Gastroesophageal sphincter (tissue), 4 donors: ENCODE measurements at regions not wholly inside any gene's neighbourhood (a gene's known extent, or its start where the extent isn't known, plus 50 kb on each side); places are given as distances from the start of the nearest gene placed in this dataset.
"Not testable (repeated sequence)": the region's sequence is repeated elsewhere in the genome, so short reads cannot be mapped to it uniquely, and the experiment has no call there.

Experiments used
- ATAC-seq: fragments of 150-250 bp; one replicate; pipeline ENCODE4 v1.9.1; 2016; ENCODE audit warnings: mild to moderate bottlenecking, moderate library complexity
- H3K27ac ChIP-seq, 4 donors: fragments of 200-600 bp; sonication (generic) in 3 of 4; 1 replicate in 3 of 4; 2 replicates in 1 of 4; pipeline ENCODE4 v1.5.1; 2016 to 2019
- H3K27me3 ChIP-seq: fragments of 200-600 bp; sonication (generic); one replicate; pipeline ENCODE4 v1.5.1; 2019
- H3K36me3 ChIP-seq, 2 donors: fragments of 200-600 bp; sonication (generic); one replicate each; pipeline ENCODE4 v1.5.1; 2019; ENCODE audit warnings: control low read depth in 1 of 2
- H3K4me1 ChIP-seq, 3 donors: fragments of 200-600 bp; sonication (generic); 1 replicate in 2 of 3; 2 replicates in 1 of 3; pipeline ENCODE4 v1.5.1; 2016 to 2019; ENCODE audit warnings: control low read depth in 2 of 3
- H3K4me3 ChIP-seq, 2 donors: fragments of 200-600 bp; sonication (generic); one replicate each; pipeline ENCODE4 v1.5.1; 2019; ENCODE audit warnings: mild to moderate bottlenecking in 1 of 2, moderate library complexity in 1 of 2
- H3K9me3 ChIP-seq, 3 donors: fragments of 200-600 bp; sonication (generic); one replicate each; pipeline ENCODE4 v1.5.1; 2017 to 2019; ENCODE audit warnings: control low read depth in 2 of 3
- EP300 ChIP-seq: sonication (generic); formaldehyde crosslinking; IDR thresholded peaks from one replicate; pipeline ENCODE4 v1.6.1; 2017; ENCODE audit warnings: antibody characterized with exemption, mild to moderate bottlenecking
- POLR2A ChIP-seq, 2 donors: fragments of 450-650 bp; IDR thresholded peaks; one replicate each; pipeline ENCODE4 v1.6.1; 2017; ENCODE audit warnings: antibody characterized with exemption in 2 of 2, mild to moderate bottlenecking in 2 of 2, moderate library complexity in 1 of 2
- POLR2AphosphoS5 ChIP-seq: sonication (generic); formaldehyde crosslinking; IDR thresholded peaks from one replicate; pipeline ENCODE4 v1.6.1; 2017; ENCODE audit warnings: antibody characterized with exemption
- WGBS, 2 donors: methylation state at CpG; one replicate each; pipeline ENCODE4 v1.1.5; 2018; ENCODE audit warnings: low coverage in 1 of 2; 5-methylcytosine and 5-hydroxymethylcytosine counted together
- TF ChIP-seq, protein P1 (sequence below), 4 experiments: fragments of 200-600 bp in 2 of 4; fragments of 450-650 bp in 2 of 4; sonication (generic) in 1 of 4; IDR thresholded peaks; one replicate each; pipeline ENCODE4 v1.5.1; 2017 to 2019; ENCODE audit warnings: antibody characterized with exemption in 4 of 4, mild to moderate bottlenecking in 2 of 4, moderate library complexity in 2 of 4

DNA sequence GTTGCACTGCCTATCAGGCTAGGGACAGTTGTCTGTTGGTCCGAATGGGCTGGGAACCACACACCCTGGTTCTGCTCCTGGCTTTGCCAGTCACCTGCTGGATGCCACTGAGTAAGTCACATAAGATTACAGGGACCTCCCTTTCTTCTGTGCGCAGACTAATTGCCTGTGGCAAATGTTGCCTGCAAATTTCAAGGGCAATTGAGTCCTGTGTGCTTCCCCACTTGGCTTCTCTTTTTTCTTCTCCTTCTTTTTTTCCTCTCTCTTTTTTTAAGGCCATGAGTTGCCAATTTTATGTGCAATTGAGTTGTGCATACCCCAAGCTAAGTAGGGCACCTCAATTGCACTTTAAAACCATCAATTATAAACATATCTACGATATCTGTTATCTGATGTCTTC lies 963.4 kb downstream of the MCTP2 start:
- Histone ChIP-seq H3K27me3 (no peaks in the 10 kb centered on the region), H3K4me1 (no peaks in the 10 kb centered on the region), H3K36me3 (no peaks in the 10 kb centered on the region), H3K9me3 (no peaks in the 10 kb centered on the region), H3K27ac (no peak overlapping the region), H3K4me3 (no peak overlapping the region)
- no peak for ATAC-seq
- WGBS, 2 donors, result 89 to 93% methylated on average over 2 to 3 of the region's 3 CpGs
- TF ChIP-seq POLR2AphosphoS5, result no peak

DNA sequence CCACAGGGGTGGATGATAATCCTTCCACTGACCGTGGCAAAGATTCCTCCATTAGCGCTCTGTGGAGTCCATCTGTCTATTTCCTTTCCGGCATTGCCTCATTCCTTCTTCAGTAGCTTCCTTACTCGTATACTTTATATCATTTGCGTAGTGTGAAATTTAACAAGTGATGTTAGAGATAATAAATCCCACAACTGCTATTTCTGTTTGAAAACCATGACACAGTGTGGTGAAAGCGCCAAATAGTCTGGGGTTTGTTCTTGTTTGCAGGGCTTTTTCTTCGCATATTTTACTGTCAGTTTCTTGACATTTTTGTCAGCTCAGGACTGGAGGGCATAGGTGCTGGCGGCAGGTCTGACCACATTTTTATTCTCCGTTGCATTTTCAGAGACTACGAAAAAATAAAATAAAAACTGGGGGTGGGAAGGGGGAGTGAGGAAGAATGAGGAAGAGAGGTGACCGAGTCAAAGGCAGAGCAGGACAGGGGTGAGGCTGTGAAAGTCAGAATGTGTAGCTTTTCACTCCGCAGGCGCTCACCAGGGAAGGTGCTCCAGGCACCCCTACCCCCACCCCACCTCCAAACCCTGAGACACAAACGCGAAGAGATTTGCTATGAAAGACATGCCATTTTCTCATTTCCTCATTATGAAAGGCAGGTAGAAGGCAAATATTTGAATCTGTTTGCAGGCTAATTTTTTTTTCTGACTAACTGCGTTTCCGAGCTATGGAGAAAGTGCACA lies 965.0 kb downstream of the MCTP2 start:
- Histone ChIP-seq H3K4me1 (no peaks in the 10 kb centered on the region), H3K4me3 (no peak overlapping the region), H3K9me3 (peaks cover 0 to 13% (median 0%) of the 10 kb centered on the region in 3 donors), H3K27ac (no peak overlapping the region), H3K36me3 (no peaks in the 10 kb centered on the region), H3K27me3 (no peaks in the 10 kb centered on the region)
- TF ChIP-seq EP300 (no peak), POLR2AphosphoS5 (no peak), POLR2A (IDR thresholded peaks at IDR 0.05) (no peak)
- TF ChIP-seq, protein P1, sequence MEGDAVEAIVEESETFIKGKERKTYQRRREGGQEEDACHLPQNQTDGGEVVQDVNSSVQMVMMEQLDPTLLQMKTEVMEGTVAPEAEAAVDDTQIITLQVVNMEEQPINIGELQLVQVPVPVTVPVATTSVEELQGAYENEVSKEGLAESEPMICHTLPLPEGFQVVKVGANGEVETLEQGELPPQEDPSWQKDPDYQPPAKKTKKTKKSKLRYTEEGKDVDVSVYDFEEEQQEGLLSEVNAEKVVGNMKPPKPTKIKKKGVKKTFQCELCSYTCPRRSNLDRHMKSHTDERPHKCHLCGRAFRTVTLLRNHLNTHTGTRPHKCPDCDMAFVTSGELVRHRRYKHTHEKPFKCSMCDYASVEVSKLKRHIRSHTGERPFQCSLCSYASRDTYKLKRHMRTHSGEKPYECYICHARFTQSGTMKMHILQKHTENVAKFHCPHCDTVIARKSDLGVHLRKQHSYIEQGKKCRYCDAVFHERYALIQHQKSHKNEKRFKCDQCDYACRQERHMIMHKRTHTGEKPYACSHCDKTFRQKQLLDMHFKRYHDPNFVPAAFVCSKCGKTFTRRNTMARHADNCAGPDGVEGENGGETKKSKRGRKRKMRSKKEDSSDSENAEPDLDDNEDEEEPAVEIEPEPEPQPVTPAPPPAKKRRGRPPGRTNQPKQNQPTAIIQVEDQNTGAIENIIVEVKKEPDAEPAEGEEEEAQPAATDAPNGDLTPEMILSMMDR (IDR thresholded peaks at IDR 0.05), result no peak
- no peak for ATAC-seq
- 59 to 62% methylated on average over 14 to 17 of the region's 17 CpGs for WGBS, 2 donors

DNA sequence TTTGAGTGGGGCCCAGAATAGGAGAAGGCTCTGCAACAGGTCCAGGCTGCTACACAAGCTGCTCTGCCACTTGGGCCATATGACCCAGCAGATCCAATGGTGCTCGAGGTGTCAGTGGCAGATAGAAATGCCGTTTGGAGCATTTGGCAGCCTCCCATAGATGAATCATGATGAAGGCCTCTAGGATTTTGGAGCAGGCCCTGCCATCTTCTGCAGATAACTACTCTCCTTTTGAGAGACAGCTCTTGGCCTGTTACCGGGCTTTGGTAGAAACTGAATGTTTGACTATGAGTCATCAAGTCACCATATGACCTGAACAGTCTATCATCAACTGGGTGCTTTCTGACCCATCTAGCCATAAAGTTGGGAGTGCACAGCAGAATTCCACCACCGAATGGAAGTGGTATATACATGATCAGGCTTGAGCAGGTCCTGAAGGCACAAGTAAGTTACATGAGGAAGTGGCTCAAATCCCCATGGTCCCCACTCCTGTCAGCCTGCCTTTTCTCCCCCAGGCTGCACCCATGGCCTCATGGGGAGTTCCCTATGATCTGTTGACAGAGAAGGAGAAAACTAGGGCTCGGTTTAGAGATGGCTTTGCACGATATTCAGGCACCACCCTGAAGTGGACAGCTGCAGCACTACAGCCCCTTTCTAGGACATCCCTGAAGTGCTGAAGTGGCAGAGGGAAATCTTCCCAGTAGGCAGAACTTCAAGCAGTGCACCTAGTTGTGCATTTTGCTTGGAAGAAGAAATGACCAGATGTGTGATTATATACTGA lies 971.4 kb downstream of the MCTP2 start:
- no peaks in the 10 kb centered on the region for H3K36me3 ChIP-seq
- ATAC-seq, result no peak
- H3K4me3 ChIP-seq, result no peak overlapping the region
- H3K9me3 ChIP-seq, result peaks cover 0 to 14% (median 0%) of the 10 kb centered on the region in 3 donors
- TF ChIP-seq POLR2AphosphoS5 (no peak), EP300 (no peak), POLR2A (IDR thresholded peaks at IDR 0.05) (no peak)
- TF ChIP-seq, protein P1 (IDR thresholded peaks at IDR 0.05), result no peak
- WGBS, 2 donors, result 69 to 81% methylated on average over 3 to 4 of the region's 6 CpGs
- H3K27ac ChIP-seq, result no peak overlapping the region
- H3K4me1 ChIP-seq, result no peaks in the 10 kb centered on the region
- H3K27me3 ChIP-seq, result no peaks in the 10 kb centered on the region

DNA sequence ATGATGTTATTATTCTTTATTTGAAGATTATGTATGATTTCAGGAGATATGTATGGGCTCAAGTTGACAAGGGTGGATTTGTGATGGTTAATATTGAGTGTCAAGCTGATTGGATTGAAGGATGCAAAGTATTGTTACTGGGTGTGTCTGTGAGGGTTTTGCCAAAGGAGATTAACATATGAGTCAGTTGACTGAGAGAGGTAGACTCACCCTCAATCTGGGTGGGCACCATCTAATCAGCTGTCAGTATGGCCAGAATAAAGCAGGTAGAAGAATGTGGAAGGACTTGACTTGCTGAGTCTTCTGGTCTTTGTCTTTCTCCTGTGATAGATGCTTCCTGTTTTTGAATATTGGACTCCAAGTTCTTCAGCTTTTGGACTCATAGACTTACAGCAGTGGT lies 973.7 kb downstream of the MCTP2 start:
- Histone ChIP-seq H3K27me3 (no peaks in the 10 kb centered on the region), H3K27ac (no peak overlapping the region), H3K4me1 (no peaks in the 10 kb centered on the region), H3K9me3 (peaks cover 0 to 14% (median 0%) of the 10 kb centered on the region in 3 donors), H3K36me3 (no peaks in the 10 kb centered on the region), H3K4me3 (no peak overlapping the region)
- ATAC-seq, result no peak
- TF ChIP-seq EP300 (no peak), POLR2A (IDR thresholded peaks at IDR 0.05) (no peak), POLR2AphosphoS5 (no peak)
- TF ChIP-seq, protein P1 (IDR thresholded peaks at IDR 0.05), result no peak

DNA sequence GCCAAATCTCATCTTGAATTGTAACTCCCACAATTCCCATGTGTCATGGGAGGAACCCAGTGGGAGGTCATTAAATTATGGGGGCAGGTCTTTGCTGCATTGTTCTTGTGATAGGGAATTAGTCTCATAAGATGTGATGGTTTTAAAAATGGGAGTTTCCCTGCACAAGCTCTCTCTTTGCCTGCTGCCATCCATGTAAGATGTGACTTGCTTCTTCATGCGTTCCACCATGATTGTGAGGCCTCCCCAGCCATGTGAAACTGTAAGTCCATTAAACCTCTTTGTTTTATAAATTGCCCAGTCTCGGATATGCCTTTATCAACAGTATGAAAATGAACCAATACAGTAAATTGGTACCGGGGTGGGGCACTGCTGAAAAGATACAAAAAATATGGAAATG lies 974.5 kb downstream of the MCTP2 start:
- H3K27ac ChIP-seq, H3K4me1 ChIP-seq, H3K36me3 ChIP-seq, H3K27me3 ChIP-seq, H3K9me3 ChIP-seq, ATAC-seq, H3K4me3 ChIP-seq: not testable (repeated sequence)
- WGBS, 2 donors, result 80 to 100% methylated on average over 1 to 2 of the region's 3 CpGs

DNA sequence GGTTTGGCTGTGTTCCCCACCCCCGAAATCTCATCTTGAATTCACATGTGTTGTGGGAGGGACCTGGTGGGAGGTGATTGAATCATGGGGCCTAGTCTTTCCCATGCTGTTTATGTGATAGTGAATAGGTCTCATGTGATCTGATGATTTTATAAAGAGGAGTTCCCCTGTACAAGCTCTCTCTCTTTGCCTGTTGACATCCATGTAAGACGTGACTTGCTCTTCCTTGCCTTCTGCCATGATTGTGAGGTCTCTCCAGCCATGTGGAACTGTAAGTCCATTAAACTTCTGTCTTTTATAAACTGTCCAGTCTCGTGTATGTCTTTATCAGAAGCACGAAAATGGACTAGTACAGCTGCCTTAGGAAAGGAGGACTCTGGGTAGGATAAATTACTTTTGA lies 976.7 kb downstream of the MCTP2 start:
- Histone ChIP-seq H3K27ac (no peak overlapping the region), H3K4me3 (no peak overlapping the region), H3K27me3 (no peaks in the 10 kb centered on the region), H3K9me3 (peaks cover 0 to 6% (median 0%) of the 10 kb centered on the region in 3 donors), H3K4me1 (no peaks in the 10 kb centered on the region), H3K36me3 (no peaks in the 10 kb centered on the region)
- ATAC-seq, result no peak
- TF ChIP-seq EP300 (no peak), POLR2AphosphoS5 (no peak), POLR2A (IDR thresholded peaks at IDR 0.05) (no peak)
- TF ChIP-seq, protein P1 (IDR thresholded peaks at IDR 0.05), result no peak
- WGBS, 2 donors, result 91 to 97% methylated on average over 4 of the region's 4 CpGs
